ENCODE measurements at regions not wholly inside any gene's neighbourhood (a gene's known extent, or its start where the extent isn't known, plus 50 kb on each side); places are given as distances from the start of the nearest gene placed in this dataset.

GRCh38 chr10:131548176-131548575, 236.7 kb upstream of the TCERG1L start:
- no peak for TF ChIP-seq POLR2A (IDR thresholded peaks at IDR 0.05)
- TF ChIP-seq, protein P1, sequence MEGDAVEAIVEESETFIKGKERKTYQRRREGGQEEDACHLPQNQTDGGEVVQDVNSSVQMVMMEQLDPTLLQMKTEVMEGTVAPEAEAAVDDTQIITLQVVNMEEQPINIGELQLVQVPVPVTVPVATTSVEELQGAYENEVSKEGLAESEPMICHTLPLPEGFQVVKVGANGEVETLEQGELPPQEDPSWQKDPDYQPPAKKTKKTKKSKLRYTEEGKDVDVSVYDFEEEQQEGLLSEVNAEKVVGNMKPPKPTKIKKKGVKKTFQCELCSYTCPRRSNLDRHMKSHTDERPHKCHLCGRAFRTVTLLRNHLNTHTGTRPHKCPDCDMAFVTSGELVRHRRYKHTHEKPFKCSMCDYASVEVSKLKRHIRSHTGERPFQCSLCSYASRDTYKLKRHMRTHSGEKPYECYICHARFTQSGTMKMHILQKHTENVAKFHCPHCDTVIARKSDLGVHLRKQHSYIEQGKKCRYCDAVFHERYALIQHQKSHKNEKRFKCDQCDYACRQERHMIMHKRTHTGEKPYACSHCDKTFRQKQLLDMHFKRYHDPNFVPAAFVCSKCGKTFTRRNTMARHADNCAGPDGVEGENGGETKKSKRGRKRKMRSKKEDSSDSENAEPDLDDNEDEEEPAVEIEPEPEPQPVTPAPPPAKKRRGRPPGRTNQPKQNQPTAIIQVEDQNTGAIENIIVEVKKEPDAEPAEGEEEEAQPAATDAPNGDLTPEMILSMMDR (IDR thresholded peaks at IDR 0.05) = no peak

Measured in Peyer's patch (tissue), 4 donors.